Keratinocyte (primary cell): ENCODE measurements at regions not wholly inside any gene's neighbourhood (a gene's known extent, or its start where the extent isn't known, plus 50 kb on each side); places are given as distances from the start of the nearest gene placed in this dataset.
"Not testable (repeated sequence)": the region's sequence is repeated elsewhere in the genome, so short reads cannot be mapped to it uniquely, and the experiment has no call there.

Source experiments
- DNase-seq: peaks from one replicate; pipeline ENCODE4 v3.0.0-alpha.2; 2011; ENCODE audit warnings: low read depth, missing footprints, low spot score
- FAIRE-seq: peaks from 2 replicates; lab custom pipeline; 2011; peaks lifted over from hg19 to GRCh38; lab: Jason Lieb, UNC
- H2AFZ ChIP-seq: 2 replicates; pipeline ENCODE4 v1.6.0; 2012; ENCODE audit warnings: low read length, control low read depth, inconsistent platforms; ENCODE audit not compliant: control insufficient read depth
- H3K27ac ChIP-seq: 2 replicates; pipeline ENCODE4 v1.5.1; 2011; ENCODE audit warnings: low read length; ENCODE audit not compliant: control insufficient read depth, insufficient read depth
- H3K27me3 ChIP-seq: 3 replicates; pipeline ENCODE4 v1.6.0; 2011; ENCODE audit warnings: low read length; ENCODE audit not compliant: control insufficient read depth, insufficient read depth; ENCODE audit errors: extremely low read depth
- H3K36me3 ChIP-seq, 2 experiments: 2 replicates in 1 of 2; 3 replicates in 1 of 2; pipeline ENCODE4 v1.5.1; 2011; ENCODE audit warnings: low read length in 2 of 2, mild to moderate bottlenecking in 1 of 2; ENCODE audit not compliant: control insufficient read depth in 2 of 2, insufficient read depth in 2 of 2; ENCODE audit errors: extremely low read depth in 1 of 2
- H3K4me1 ChIP-seq: 3 replicates; pipeline ENCODE4 v1.5.1; 2011; ENCODE audit warnings: low read length; ENCODE audit not compliant: control insufficient read depth, insufficient read depth; ENCODE audit errors: extremely low read depth
- H3K4me2 ChIP-seq: 3 replicates; pipeline ENCODE4 v1.6.0; 2011; ENCODE audit warnings: low read depth, low read length; ENCODE audit not compliant: control insufficient read depth, insufficient read depth; ENCODE audit errors: extremely low read depth
- H3K4me3 ChIP-seq, 3 experiments: fragments of 200-600 bp in 1 of 3; sonication (generic) in 1 of 3; 2 replicates in 2 of 3; 3 replicates in 1 of 3; pipeline ENCODE4 v1.5.1; 2011 to 2016; ENCODE audit warnings: low read length in 3 of 3, mild to moderate bottlenecking in 3 of 3, control low read depth in 2 of 3, inconsistent platforms in 1 of 3, low read depth in 1 of 3, mixed read lengths in 1 of 3, mixed run types in 1 of 3, moderate library complexity in 1 of 3; ENCODE audit not compliant: control insufficient read depth in 2 of 3, insufficient read depth in 2 of 3; ENCODE audit errors: extremely low read depth in 1 of 3
- H3K79me2 ChIP-seq: 2 replicates; pipeline ENCODE4 v1.6.0; 2012; ENCODE audit warnings: low read length; ENCODE audit not compliant: control insufficient read depth, insufficient read depth
- H3K9ac ChIP-seq: 3 replicates; pipeline ENCODE4 v1.6.0; 2011; ENCODE audit warnings: low read length; ENCODE audit not compliant: control insufficient read depth, insufficient read depth; ENCODE audit errors: extremely low read depth
- H3K9me1 ChIP-seq: 3 replicates; pipeline ENCODE4 v1.6.0; 2011; ENCODE audit warnings: low read length; ENCODE audit not compliant: control insufficient read depth, insufficient read depth; ENCODE audit errors: extremely low read depth
- H3K9me3 ChIP-seq: 2 replicates; pipeline ENCODE4 v1.5.1; 2012; ENCODE audit warnings: low read depth, low read length; ENCODE audit not compliant: control insufficient read depth
- H4K20me1 ChIP-seq: 3 replicates; pipeline ENCODE4 v1.6.0; 2011; ENCODE audit warnings: low read length; ENCODE audit not compliant: control insufficient read depth, insufficient read depth; ENCODE audit errors: extremely low read depth
- CTCF ChIP-seq, 3 experiments: IDR thresholded peaks in 1 of 3; conservative IDR thresholded peaks in 1 of 3; optimal IDR thresholded peaks in 1 of 3; 2 replicates in 2 of 3; 3 replicates in 1 of 3; pipeline versions ENCODE3 to v1.5.1; 2011; ENCODE audit warnings: low read length in 3 of 3, mild to moderate bottlenecking in 3 of 3, moderate library complexity in 2 of 3, control low read depth in 1 of 3, inconsistent platforms in 1 of 3; ENCODE audit not compliant: insufficient read depth in 2 of 3; ENCODE audit errors: extremely low read depth in 1 of 3
- EZH2 ChIP-seq: IDR thresholded peaks from one replicate; pipeline ENCODE4 v1.6.1; 2012; ENCODE audit warnings: inconsistent platforms, mild to moderate bottlenecking, low read length, moderate library complexity
- dilution Hi-C: fragments of 300-500 bp; cut with MboI; formaldehyde crosslinking; loops from one replicate; pipeline ENCODE4 v1.7.0; 2020; ENCODE audit warnings: low sequenced_read_pairs; ENCODE audit not compliant: extremely low pct_ligation_motif_present

- Histone ChIP-seq H4K20me1 (no peaks in the 10 kb centered on the region), H3K9ac (no peak overlapping the region), H3K27ac (no peak overlapping the region), H3K9me3 (no peaks in the 10 kb centered on the region), H2AFZ (no peak overlapping the region), H3K36me3 (no peaks in the 10 kb centered on the region), H3K4me3 (no peak overlapping the region), H3K9me1 (no peaks in the 10 kb centered on the region), H3K4me1 (no peaks in the 10 kb centered on the region), H3K4me2 (no peak overlapping the region), H3K79me2 (no peaks in the 10 kb centered on the region), H3K27me3 (no peaks in the 10 kb centered on the region)
- DNase-seq = no peak
- dilution Hi-C loops = no loop called here
- no peak for FAIRE-seq
- TF ChIP-seq EZH2 (no peak), CTCF (optimal IDR thresholded peaks at IDR 0.05 in 1 of 3, IDR thresholded peaks at IDR 0.05 in 1 of 3, conservative IDR thresholded peaks at IDR 0.05 in 1 of 3; ENCODE audit: extremely low read depth in 1 of 3, insufficient read depth in 2 of 3, low read length in 3 of 3) (no peak)
Measured at GRCh38 chr10:107517811-107518210, 353.3 kb upstream of the SORCS1 start.

GRCh38 chr10:107516349-107516748 is 351.8 kb upstream of the SORCS1 start:
- Histone ChIP-seq H3K79me2 (no peaks in the 10 kb centered on the region), H2AFZ (no peak overlapping the region), H3K27me3 (no peaks in the 10 kb centered on the region), H4K20me1 (no peaks in the 10 kb centered on the region), H3K4me3 (no peak overlapping the region), H3K4me1 (no peaks in the 10 kb centered on the region), H3K9me3 (no peaks in the 10 kb centered on the region), H3K9ac (no peak overlapping the region), H3K27ac (no peak overlapping the region), H3K4me2 (no peak overlapping the region), H3K36me3 (no peaks in the 10 kb centered on the region), H3K9me1 (no peaks in the 10 kb centered on the region)
- no peak for FAIRE-seq
- dilution Hi-C loops = no loop called here
- no peak for DNase-seq
- no peak for TF ChIP-seq CTCF (optimal IDR thresholded peaks at IDR 0.05 in 1 of 3, IDR thresholded peaks at IDR 0.05 in 1 of 3, conservative IDR thresholded peaks at IDR 0.05 in 1 of 3; ENCODE audit: extremely low read depth in 1 of 3, insufficient read depth in 2 of 3, low read length in 3 of 3)
- TF ChIP-seq EZH2 = no peak

GRCh38 chr10:107504011-107504410 is 339.5 kb upstream of the SORCS1 start:
- DNase-seq, H3K27ac ChIP-seq, H3K4me3 ChIP-seq, H3K4me1 ChIP-seq, H3K27me3 ChIP-seq, H3K36me3 ChIP-seq, H3K9ac ChIP-seq, H4K20me1 ChIP-seq, H2AFZ ChIP-seq, H3K9me3 ChIP-seq, dilution Hi-C loops, H3K9me1 ChIP-seq, H3K79me2 ChIP-seq, H3K4me2 ChIP-seq, FAIRE-seq: not testable (repeated sequence)
